Loucy (cell line): ENCODE measurements at regions not wholly inside any gene's neighbourhood (a gene's known extent, or its start where the extent isn't known, plus 50 kb on each side); places are given as distances from the start of the nearest gene placed in this dataset.

Experiments
- H2AFZ ChIP-seq: fragments of 200-600 bp; sonication (generic); 2 replicates; pipeline ENCODE4 v1.6.0; 2016; ENCODE audit warnings: antibody characterized with exemption, mild to moderate bottlenecking, low read length, moderate library complexity
- H3F3A ChIP-seq: fragments of 200-600 bp; 2 replicates; pipeline ENCODE4 v1.6.0; 2016; ENCODE audit warnings: antibody characterized with exemption, low read depth, mild to moderate bottlenecking
- H3K27me3 ChIP-seq: fragments of 200-600 bp; sonication (generic); 2 replicates; pipeline ENCODE4 v1.6.1; 2014; ENCODE audit warnings: low read length, mild to moderate bottlenecking; ENCODE audit not compliant: insufficient read depth, poor library complexity, severe bottlenecking
- H3K36me3 ChIP-seq: fragments of 200-600 bp; sonication (generic); 2 replicates; pipeline ENCODE4 v1.6.1; 2016; ENCODE audit warnings: low read length; ENCODE audit not compliant: insufficient read depth
- H3K4me1 ChIP-seq: fragments of 200-600 bp; sonication (generic); 2 replicates; pipeline ENCODE4 v1.5.1; 2014; ENCODE audit warnings: low read length, mild to moderate bottlenecking; ENCODE audit not compliant: insufficient read depth, poor library complexity, severe bottlenecking
- H3K4me2 ChIP-seq: fragments of 200-600 bp; sonication (generic); 2 replicates; pipeline ENCODE4 v1.6.0; 2014; ENCODE audit warnings: antibody characterized with exemption, low read length, low read depth, mild to moderate bottlenecking; ENCODE audit not compliant: poor library complexity, severe bottlenecking
- H3K4me3 ChIP-seq: fragments of 200-600 bp; sonication (generic); 2 replicates; pipeline ENCODE4 v1.5.1; 2014; ENCODE audit warnings: low read length, mild to moderate bottlenecking, mixed read lengths; ENCODE audit not compliant: poor library complexity, severe bottlenecking
- H3K79me2 ChIP-seq: fragments of 200-600 bp; sonication (generic); 2 replicates; pipeline ENCODE4 v1.6.1; 2014; ENCODE audit warnings: low read length; ENCODE audit not compliant: insufficient read depth
- H3K9ac ChIP-seq: fragments of 200-600 bp; sonication (generic); 2 replicates; pipeline ENCODE4 v1.6.0; 2014; ENCODE audit warnings: mild to moderate bottlenecking, low read depth, low read length, moderate library complexity; ENCODE audit not compliant: poor library complexity, severe bottlenecking
- H3K9me2 ChIP-seq: fragments of 200-600 bp; sonication (generic); replicated peaks from 2 replicates; pipeline ENCODE4 v1.6.1; 2016; ENCODE audit warnings: low read depth, low read length, mixed read lengths
- H3K9me3 ChIP-seq: fragments of 200-600 bp; sonication (generic); 2 replicates; pipeline ENCODE4 v1.6.1; 2014; ENCODE audit warnings: mild to moderate bottlenecking, antibody characterized with exemption, low read length, low read depth; ENCODE audit not compliant: insufficient read depth
- H4K20me1 ChIP-seq: fragments of 200-600 bp; sonication (generic); 2 replicates; pipeline ENCODE4 v1.6.0; 2014; ENCODE audit warnings: antibody characterized with exemption, low read length, mild to moderate bottlenecking; ENCODE audit not compliant: insufficient read depth, poor library complexity, severe bottlenecking
- EZH2phosphoT487 ChIP-seq: fragments of 200-600 bp; IDR thresholded peaks from 2 replicates; pipeline ENCODE4 v1.6.1; 2018; ENCODE audit warnings: antibody characterized with exemption, mild to moderate bottlenecking, moderate library complexity, borderline replicate concordance
- TF ChIP-seq, protein P1 (sequence below): fragments of 200-600 bp; sonication (generic); conservative IDR thresholded peaks from 2 replicates; pipeline ENCODE4 v1.5.1; 2014; ENCODE audit warnings: mild to moderate bottlenecking, antibody characterized with exemption, low read length

DNA sequence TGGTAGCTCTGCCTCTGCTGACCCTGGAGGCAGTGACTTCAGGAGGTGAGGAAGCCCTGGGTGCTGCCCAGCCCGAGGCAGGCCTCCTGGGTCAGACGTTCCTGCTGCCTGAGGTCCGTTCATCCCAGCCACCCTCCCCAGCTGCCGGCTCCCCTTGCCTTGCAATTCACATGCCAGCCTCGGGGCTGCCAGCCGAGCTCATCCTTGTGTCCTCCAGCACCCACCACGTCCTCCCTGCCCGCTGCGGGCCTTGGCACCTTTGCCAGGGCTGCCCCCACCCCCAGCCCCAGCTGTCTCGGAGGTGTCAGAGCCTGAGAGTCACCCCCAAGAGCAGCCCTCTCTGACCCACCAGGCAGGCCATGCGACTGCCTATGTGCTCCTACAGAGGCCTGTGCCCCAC is 162.1 kb upstream of the RNF32 start:
- Histone ChIP-seq H3K9me3 (no peaks in the 10 kb centered on the region), H3K27me3 (no peaks in the 10 kb centered on the region), H2AFZ (no peak overlapping the region), H4K20me1 (no peaks in the 10 kb centered on the region), H3K9me2 (no peaks in the 10 kb centered on the region), H3K4me2 (no peak overlapping the region), H3K4me3 (no peak overlapping the region), H3K79me2 (no peaks in the 10 kb centered on the region), H3F3A (no peaks in the 10 kb centered on the region), H3K9ac (no peak overlapping the region), H3K4me1 (no peaks in the 10 kb centered on the region), H3K36me3 (no peaks in the 10 kb centered on the region)
- no peak for TF ChIP-seq EZH2phosphoT487

DNA sequence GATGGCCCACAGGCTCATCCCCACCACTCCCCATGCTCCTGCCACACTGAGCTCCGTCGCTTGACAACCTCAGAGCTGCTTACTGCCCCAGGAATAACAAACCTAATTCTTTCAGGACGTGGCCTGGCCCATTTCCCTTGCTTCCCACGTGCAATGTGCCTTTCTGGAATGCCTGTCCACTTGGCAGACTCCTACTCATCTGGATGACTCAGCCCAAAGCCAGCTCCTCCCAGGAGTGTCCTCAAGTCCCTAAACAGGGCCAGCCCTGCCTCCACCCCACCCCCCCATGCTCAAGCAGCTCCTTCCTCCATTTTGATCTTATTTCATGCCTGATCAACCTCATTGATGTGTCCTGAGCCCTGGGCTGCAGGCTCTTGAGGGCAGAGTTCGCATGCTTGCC is 164.9 kb upstream of the RNF32 start:
- H3K4me3 ChIP-seq = no peak overlapping the region
- TF ChIP-seq EZH2phosphoT487 = no peak
- TF ChIP-seq, protein P1, sequence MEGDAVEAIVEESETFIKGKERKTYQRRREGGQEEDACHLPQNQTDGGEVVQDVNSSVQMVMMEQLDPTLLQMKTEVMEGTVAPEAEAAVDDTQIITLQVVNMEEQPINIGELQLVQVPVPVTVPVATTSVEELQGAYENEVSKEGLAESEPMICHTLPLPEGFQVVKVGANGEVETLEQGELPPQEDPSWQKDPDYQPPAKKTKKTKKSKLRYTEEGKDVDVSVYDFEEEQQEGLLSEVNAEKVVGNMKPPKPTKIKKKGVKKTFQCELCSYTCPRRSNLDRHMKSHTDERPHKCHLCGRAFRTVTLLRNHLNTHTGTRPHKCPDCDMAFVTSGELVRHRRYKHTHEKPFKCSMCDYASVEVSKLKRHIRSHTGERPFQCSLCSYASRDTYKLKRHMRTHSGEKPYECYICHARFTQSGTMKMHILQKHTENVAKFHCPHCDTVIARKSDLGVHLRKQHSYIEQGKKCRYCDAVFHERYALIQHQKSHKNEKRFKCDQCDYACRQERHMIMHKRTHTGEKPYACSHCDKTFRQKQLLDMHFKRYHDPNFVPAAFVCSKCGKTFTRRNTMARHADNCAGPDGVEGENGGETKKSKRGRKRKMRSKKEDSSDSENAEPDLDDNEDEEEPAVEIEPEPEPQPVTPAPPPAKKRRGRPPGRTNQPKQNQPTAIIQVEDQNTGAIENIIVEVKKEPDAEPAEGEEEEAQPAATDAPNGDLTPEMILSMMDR = no peak
- no peaks in the 10 kb centered on the region for H3K27me3 ChIP-seq
- no peaks in the 10 kb centered on the region for H3K9me2 ChIP-seq
- no peaks in the 10 kb centered on the region for H3K4me1 ChIP-seq
- no peak overlapping the region for H3K4me2 ChIP-seq
- no peaks in the 10 kb centered on the region for H3K36me3 ChIP-seq
- no peaks in the 10 kb centered on the region for H3K9me3 ChIP-seq
- H3K79me2 ChIP-seq = no peaks in the 10 kb centered on the region
- no peaks in the 10 kb centered on the region for H3F3A ChIP-seq
- no peak overlapping the region for H3K9ac ChIP-seq
- no peak overlapping the region for H2AFZ ChIP-seq
- H4K20me1 ChIP-seq = no peaks in the 10 kb centered on the region

DNA sequence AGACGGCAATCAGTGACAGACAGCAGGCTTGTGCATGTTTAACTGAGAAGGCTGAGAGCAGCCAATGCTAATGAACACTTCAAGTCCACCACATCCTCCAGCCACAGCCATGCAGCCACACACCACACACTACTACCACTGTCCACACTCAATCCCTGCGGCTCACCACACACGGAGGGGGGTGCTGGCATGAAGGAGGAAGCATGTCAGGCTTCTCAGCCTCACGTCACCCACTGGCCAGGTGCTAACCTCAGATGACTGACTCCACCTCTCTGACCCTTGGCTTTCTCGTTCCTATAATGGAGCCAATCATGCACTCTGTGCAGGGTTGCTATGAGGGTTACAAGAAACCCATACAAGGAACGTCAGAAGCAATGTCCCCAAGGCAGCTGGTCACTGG is 165.4 kb upstream of the RNF32 start:
- Histone ChIP-seq H3K27me3 (no peaks in the 10 kb centered on the region), H3K36me3 (no peaks in the 10 kb centered on the region), H3K79me2 (no peaks in the 10 kb centered on the region), H4K20me1 (no peaks in the 10 kb centered on the region), H3F3A (no peaks in the 10 kb centered on the region), H3K4me1 (no peaks in the 10 kb centered on the region), H3K4me3 (no peak overlapping the region), H3K9me3 (no peaks in the 10 kb centered on the region), H3K4me2 (no peak overlapping the region), H3K9ac (no peak overlapping the region), H3K9me2 (no peaks in the 10 kb centered on the region), H2AFZ (no peak overlapping the region)
- TF ChIP-seq EZH2phosphoT487 = no peak
- TF ChIP-seq, protein P1 = no peak

DNA sequence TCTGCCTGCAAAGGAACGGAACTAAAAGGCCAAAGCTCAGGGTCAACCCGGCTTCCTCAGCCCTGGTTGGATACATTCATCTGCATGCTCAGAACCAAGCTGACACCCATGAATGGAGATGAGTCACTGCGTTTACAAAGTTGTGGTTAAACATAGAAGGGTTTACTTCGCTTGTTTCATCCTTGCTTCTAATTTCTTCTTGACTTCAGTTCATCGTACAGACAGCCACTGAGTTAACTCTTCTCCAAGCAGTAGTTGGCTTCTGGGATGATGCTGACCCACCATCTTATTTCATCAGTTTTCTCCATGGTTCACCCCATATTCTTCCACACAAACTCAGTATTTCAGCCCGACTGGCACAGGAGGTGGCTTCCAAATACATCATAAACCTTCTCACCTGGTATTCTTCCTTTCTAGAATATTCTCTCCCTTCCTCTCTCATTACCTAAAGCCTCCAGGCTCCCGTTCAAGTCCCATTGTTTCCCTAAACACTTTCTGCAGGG is 166.3 kb upstream of the RNF32 start:
- Histone ChIP-seq H3K9ac (no peak overlapping the region), H4K20me1 (no peaks in the 10 kb centered on the region), H3K9me3 (no peaks in the 10 kb centered on the region), H2AFZ (no peak overlapping the region), H3K79me2 (no peaks in the 10 kb centered on the region), H3K4me1 (no peaks in the 10 kb centered on the region), H3K4me3 (no peak overlapping the region), H3K36me3 (no peaks in the 10 kb centered on the region), H3K4me2 (no peak overlapping the region), H3K9me2 (no peaks in the 10 kb centered on the region), H3F3A (no peaks in the 10 kb centered on the region), H3K27me3 (no peaks in the 10 kb centered on the region)
- TF ChIP-seq, protein P1 = no peak
- no peak for TF ChIP-seq EZH2phosphoT487
